HG03139 (cell line): ENCODE measurements at regions not wholly inside any gene's neighbourhood (a gene's known extent, or its start where the extent isn't known, plus 50 kb on each side); places are given as distances from the start of the nearest gene placed in this dataset.

Source experiments
- ATAC-seq: cut with Tn5 transposase; IDR thresholded peaks from one replicate; pipeline ENCODE4 v1.9.1; 2021; ENCODE audit not compliant: unreplicated experiment

DNA sequence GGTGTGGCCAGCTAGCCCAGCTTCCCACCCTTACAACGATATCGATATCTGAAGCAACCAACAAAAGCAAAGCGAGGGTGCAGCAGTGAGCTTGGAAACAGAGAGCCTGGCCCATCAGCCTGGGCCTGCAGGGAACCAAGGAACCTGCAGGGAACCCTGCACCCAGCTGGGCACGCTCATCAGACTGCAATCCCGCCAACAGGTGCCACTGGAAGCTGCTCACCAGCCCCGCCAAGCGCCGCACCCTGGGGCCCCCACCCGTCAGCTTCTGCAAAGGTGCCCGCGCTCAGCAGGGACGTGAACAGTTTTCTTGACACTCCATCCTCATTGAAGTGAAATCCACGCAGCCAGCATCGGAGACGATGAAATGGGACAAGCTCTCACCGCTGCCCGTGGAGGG lies 250.7 kb downstream of the RBFOX3 start:
- no peak for ATAC-seq

DNA sequence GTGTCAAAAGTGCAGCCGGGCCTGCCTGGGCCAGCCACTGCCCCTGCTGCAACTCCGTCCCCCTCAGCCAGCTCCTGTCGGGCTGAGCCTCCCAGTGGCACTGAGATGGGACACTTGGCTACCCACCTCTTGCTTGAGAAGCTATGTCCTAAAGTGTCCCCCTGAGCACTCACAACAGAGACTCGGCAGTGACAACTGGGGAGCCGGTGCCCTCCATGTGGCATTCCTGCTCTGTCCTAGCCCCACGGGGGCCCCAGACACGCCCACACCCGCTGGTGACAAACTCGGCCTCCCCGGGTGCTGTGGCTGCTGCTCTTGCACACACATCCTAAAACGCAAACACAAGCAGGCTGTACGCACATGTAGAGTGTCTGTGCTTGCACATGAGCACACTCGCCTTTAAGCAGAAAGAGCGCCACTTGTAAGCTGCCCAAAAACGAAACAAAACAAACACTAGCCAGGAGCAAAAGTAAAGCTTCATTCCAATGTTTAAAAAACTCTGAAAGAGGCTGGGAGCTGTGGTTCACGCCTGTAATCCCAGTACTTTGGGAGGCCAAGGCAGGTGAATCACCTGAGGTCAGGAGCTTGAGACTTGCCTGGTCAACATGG lies 253.9 kb downstream of the RBFOX3 start:
- ATAC-seq: no peak

- ATAC-seq: no peak
Observed at GRCh38 chr17:79355165-79355564, 255.7 kb downstream of the RBFOX3 start.

DNA sequence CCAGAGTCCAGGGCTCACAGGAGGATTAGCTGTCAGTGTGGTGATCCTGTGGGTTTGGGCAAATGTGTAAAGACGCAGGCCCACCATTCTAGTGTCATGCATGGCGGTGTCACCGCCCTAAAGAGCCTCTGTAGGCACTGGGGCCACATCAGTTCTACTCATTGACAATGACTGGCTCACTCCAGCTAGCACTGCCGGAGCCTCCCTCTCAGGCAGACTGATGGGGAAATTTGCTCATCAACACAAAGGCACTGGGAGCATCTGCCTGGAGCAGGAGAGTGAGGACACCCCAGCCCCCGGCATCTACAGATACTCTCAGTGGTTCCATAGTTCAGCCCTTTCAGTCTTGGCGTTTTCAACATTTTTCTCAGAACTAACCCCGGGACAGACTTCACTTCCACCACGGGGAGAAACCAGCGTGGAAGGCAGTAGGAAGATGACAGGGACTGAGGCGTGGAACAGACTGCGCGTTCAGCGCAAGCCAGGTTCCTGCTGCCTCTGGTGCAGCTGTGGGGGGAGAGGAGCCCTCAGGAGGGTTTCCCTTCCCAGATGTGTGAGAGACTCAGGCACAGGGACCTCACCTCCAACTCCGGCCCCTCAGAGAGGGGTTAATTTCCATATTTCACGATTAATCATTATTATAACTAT lies 256.6 kb downstream of the RBFOX3 start:
- no peak for ATAC-seq

DNA sequence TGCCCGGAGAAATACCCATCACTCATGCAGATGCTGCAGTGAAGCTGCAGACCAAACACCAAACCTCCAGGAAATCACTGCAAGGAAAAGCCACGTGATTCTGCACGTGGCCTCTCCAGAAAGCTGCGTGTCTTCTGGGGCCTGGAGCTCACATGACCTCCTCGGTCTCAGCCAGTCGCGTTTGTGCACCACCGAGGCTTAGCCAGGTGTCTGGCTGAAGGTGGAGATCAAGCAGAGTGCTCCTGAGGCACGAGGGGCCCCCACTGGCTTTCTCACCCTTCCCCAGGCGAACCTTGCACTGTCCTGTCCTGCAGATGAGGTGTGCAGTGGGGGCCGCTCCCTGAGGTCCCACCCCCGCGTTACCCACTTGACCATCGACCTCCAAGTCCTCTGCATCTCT lies 257.3 kb downstream of the RBFOX3 start:
- no peak for ATAC-seq

GRCh38 chr17:79353016-79353415 lies 257.8 kb downstream of the RBFOX3 start:
- ATAC-seq: no peak

DNA sequence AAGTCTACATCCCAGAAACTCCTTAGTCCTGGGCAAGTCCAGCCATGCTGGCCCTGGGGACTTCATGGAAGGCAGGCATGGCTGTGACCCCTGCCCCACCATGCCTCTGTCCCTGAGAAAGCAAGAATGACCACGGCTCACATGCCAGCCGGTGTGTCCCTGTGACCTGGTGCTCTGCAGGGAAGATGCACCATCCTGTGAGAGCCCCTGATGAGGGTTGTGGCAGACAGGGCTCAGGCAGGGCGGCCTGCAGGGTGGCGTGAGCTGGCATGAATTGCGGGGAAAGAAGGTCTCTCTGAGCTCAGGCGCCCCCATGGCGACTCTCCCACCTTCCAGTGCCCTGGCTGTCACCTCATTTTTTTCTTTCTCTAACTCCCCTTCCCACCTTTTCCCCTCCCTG lies 260.3 kb downstream of the RBFOX3 start:
- ATAC-seq: no peak

- no peak for ATAC-seq
Observed at GRCh38 chr17:79349506-79350400, 261.1 kb downstream of the RBFOX3 start.

DNA sequence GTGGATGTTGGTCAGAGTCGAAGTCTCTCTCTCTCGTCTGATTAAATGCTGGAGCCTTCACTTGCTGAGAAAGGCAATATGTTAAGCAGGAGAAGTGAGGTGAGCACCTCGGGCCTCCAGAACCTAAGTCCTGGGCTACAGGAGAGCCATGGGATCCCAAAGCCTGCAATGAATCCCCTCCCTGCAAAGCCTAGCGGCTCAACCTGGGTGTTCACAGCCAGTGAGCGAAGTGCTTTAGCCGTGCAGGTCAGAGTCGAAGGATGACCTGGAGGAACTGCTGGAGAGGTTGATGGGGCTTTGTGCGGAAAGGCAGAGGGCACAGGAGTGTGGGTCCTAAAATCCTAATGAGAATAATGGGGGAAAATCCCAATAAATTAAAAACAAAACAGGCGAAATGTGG lies 267.8 kb downstream of the ENGASE start:
- no peak for ATAC-seq

DNA sequence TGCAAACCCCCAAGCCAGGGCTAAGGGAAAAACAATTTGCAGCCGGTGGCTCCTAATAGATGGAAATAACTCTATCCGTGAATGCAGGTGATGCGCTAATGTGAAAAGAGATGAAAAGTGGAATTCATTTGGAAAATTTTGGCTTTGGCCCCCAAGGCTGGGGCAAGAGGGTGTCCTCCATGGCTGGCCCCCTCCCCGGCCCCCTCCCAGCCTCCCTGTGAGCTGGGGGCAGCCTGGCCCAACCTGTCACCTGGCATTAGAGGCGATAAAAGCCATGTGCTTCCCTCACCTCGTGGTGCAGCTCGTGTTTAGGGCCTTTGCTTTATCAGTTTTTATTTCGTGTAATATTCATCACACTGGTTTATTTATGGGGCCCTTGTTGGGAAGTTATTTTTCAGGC lies 267.2 kb downstream of the ENGASE start:
- no peak for ATAC-seq

DNA sequence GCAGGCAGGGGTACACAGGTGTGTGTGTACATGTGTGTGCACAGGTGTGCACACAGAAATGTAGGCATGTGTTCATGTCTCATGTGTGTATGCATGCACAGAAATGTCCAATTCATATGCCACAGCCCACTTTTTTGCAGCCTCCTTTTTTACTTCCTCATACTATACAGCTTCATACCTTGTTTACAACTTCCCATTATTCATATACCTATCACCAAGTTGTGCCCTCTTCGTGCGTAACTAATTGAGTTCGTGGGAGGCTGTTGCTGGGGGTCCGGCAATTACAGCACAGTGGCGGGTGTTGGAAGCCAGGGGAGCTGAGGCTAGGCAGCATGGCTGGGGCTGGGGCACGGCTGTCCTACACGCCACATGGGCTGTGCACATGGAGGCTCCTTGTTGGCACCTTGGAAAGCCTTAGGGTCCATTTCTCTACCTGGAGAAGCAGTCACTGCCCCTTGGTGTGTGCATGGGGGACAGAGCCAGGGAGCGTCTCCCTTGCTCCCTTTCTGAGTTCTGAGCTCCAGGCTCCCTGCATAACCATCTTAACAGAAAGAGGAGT lies 266.7 kb downstream of the ENGASE start:
- ATAC-seq: no peak

DNA sequence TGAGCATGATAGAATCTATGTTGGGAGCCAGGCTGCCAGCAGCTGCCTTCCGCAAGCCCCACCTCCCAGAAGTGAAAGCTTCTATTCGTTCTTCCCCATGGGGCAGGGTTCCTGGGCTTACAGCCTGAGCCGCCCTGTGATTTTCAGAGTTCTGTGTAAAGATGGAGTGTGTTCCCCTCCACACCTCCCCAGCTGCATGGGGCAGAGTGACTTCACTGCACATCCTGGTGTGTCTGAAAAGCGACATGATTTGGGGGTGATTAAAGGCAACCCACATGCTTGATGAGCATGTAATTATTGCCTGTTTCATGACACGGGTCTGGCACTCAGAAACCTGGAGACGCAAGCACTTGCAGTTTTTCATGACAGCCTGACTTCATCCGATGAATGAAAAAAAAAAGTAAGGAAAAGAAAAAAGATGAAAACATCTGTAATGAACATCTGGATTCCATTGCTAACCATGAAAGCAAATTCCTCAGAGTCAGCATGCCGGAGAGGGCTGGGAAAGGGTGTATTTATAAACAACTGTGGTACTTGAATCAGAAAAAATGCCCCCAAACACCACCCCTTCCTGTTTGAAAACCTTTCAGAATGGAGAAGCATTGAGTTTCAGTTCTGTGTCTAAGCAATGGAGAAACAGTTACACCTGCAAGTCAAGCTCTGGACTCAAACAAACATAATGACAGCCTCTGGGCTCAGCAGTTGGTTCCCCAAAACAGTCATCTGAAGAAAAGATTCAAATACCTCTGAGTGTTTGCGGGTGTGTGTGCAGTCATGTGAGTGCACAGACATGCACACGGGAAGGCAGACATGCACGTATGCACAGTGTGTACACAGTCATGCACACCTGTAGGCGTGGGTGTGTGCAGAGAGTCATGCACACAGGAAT lies 266.0 kb downstream of the ENGASE start:
- peak; percentile 66 for ATAC-seq

DNA sequence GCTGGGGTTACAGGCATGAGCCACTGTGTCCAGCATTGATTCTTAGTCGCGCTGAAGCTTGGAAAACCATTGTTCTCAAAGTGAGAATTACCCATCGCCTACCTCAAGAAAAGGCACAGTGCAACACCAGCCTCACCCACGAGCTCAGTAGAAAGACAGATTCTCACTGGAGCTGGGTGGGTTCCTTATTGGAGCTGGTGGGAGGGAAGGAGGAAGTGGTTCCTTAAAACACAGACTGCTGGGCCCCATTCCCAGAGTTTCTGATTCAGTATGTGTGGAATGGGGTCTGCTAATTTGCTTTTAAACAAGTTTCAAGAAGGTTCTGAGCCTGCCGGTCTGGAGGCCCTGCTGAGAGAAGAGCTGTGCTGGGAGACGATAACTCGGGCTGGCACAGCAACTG lies 264.7 kb downstream of the ENGASE start:
- no peak for ATAC-seq

GRCh38 chr17:79338604-79339003 lies 264.0 kb downstream of the ENGASE start:
- no peak for ATAC-seq

DNA sequence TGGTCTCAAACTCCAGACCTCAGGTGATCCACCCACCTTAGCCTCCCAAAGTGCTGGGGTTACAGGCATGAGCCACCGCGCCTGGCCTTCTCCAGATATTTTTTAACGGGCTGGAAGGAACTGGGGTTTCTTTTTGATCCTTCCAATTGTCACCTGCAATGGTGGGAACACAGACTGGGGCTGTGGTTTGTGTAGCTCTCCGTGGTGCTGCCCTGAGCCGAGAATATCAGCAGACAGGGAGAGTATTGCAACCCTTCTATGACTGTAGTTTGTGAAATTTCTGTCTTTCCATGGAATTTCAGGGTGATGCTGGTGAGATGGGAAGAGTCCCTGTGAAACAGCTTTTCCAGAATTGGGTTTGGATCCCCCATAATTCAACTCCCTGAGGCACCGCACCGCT lies 263.5 kb downstream of the ENGASE start:
- no peak for ATAC-seq

- ATAC-seq: no peak
Observed at GRCh38 chr17:79337053-79337452, 262.4 kb downstream of the ENGASE start.

DNA sequence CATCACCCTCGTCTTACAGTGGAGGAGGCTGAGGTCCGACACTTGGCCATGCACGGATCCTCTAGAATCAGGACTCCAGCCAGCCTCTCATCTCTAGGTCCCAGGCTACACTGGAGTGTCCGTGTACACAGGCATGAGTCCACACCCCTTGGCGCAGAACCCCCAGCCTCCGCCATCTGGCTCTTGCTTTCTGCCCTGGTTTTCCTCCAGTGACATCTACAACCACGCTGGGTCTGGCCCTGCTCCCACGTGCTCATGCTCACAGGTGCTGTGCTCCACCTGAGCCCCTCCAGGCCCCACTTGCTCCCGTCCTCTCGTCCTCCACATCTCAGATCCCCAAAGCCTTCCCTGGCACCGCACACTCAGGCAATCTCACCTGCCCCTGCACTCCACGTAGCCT lies 260.8 kb downstream of the ENGASE start:
- no peak for ATAC-seq

GRCh38 chr17:79332011-79332554 lies 257.5 kb downstream of the ENGASE start:
- no peak for ATAC-seq

GRCh38 chr17:79331492-79331891 lies 256.9 kb downstream of the ENGASE start:
- no peak for ATAC-seq

GRCh38 chr17:79330696-79331095 lies 256.1 kb downstream of the ENGASE start:
- no peak for ATAC-seq
